Breast epithelium (tissue), 3 donors: ENCODE measurements at regions not wholly inside any gene's neighbourhood (a gene's known extent, or its start where the extent isn't known, plus 50 kb on each side); places are given as distances from the start of the nearest gene placed in this dataset.

ENCODE experiments used
- POLR2A ChIP-seq: fragments of 450-650 bp; IDR thresholded peaks from one replicate; pipeline ENCODE4 v1.6.1; 2016; ENCODE audit warnings: antibody characterized with exemption, mild to moderate bottlenecking, moderate library complexity
- POLR2AphosphoS5 ChIP-seq, 3 donors: sonication (generic); formaldehyde crosslinking; IDR thresholded peaks; one replicate each; pipeline ENCODE4 v1.6.1; 2017; ENCODE audit warnings: antibody characterized with exemption in 3 of 3
- TF ChIP-seq, protein P1 (sequence below), 3 donors: fragments of 450-650 bp; IDR thresholded peaks; one replicate each; pipeline ENCODE4 v1.5.1; 2016 to 2017; ENCODE audit warnings: antibody characterized with exemption in 3 of 3, mild to moderate bottlenecking in 3 of 3, moderate library complexity in 3 of 3

DNA sequence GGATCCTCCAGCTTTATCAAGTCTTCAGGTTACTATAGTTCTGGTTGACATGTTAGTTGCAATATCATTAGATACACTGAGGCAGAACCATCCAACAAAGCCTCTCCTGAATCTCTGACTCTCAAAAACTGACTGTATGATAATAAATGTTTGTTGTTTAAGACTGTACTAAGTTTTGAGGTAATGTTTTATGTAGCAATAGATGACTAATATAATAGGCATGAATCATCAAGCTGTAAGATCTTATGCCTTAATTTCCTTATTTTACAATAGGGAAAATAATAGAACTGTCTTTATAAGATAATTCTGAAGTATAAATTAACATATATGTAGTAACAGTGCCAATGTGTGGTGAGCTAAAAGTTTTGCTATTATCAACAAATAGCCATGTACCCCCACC, 88.9 kb upstream of the TBC1D5 start:
- TF ChIP-seq, protein P1, sequence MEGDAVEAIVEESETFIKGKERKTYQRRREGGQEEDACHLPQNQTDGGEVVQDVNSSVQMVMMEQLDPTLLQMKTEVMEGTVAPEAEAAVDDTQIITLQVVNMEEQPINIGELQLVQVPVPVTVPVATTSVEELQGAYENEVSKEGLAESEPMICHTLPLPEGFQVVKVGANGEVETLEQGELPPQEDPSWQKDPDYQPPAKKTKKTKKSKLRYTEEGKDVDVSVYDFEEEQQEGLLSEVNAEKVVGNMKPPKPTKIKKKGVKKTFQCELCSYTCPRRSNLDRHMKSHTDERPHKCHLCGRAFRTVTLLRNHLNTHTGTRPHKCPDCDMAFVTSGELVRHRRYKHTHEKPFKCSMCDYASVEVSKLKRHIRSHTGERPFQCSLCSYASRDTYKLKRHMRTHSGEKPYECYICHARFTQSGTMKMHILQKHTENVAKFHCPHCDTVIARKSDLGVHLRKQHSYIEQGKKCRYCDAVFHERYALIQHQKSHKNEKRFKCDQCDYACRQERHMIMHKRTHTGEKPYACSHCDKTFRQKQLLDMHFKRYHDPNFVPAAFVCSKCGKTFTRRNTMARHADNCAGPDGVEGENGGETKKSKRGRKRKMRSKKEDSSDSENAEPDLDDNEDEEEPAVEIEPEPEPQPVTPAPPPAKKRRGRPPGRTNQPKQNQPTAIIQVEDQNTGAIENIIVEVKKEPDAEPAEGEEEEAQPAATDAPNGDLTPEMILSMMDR (IDR thresholded peaks at IDR 0.05) = no peak
- TF ChIP-seq POLR2A (no peak), POLR2AphosphoS5 (IDR thresholded peaks at IDR 0.05) (no peak)
